Stimulated activated CD8-positive, alpha-beta memory T cell treated with anti-CD3 and anti-CD28 coated beads, Interleukin-4, amount 100 ng/mL, for 1 hour (primary cell): ENCODE measurements at regions not wholly inside any gene's neighbourhood (a gene's known extent, or its start where the extent isn't known, plus 50 kb on each side); places are given as distances from the start of the nearest gene placed in this dataset.
"Not testable (repeated sequence)": the region's sequence is repeated elsewhere in the genome, so short reads cannot be mapped to it uniquely, and the experiment has no call there.

ENCODE experiments used
- DNase-seq, 2 donors: peaks; one replicate each; pipeline ENCODE4 v3.0.0-alpha.2; 2020; ENCODE audit warnings: low read depth in 2 of 2, low spot score in 1 of 2

- DNase-seq = peak in 1 of 2 donors; percentile 14
These were observed 81.8 kb upstream of the FAM204A start for GRCh38 chr10:118423800-118424442.

GRCh38 chr10:118422241-118422640, 80.1 kb upstream of the FAM204A start:
- no peak for DNase-seq

GRCh38 chr10:118420049-118420448, 77.9 kb upstream of the FAM204A start:
- not testable (repeated sequence) for DNase-seq

- DNase-seq = no peak
These were observed 70.8 kb upstream of the FAM204A start for GRCh38 chr10:118412932-118413331.

- no peak for DNase-seq
These were observed 70.1 kb upstream of the FAM204A start for GRCh38 chr10:118412132-118412760.

- no peak for DNase-seq
These were observed 67.2 kb upstream of the FAM204A start for GRCh38 chr10:118409295-118409694.

- no peak for DNase-seq
These were observed 66.1 kb upstream of the FAM204A start for GRCh38 chr10:118408181-118408580.

GRCh38 chr10:118407777-118408176, 65.7 kb upstream of the FAM204A start:
- no peak for DNase-seq

- DNase-seq = no peak
These were observed 64.9 kb upstream of the FAM204A start for GRCh38 chr10:118407026-118407425.

- DNase-seq = no peak
These were observed 63.8 kb upstream of the FAM204A start for GRCh38 chr10:118405928-118406327.

- DNase-seq = no peak
These were observed 61.8 kb upstream of the FAM204A start for GRCh38 chr10:118403967-118404366.

- no peak for DNase-seq
These were observed 59.6 kb upstream of the FAM204A start for GRCh38 chr10:118401708-118402193.

- no peak for DNase-seq
These were observed 55.3 kb upstream of the FAM204A start for GRCh38 chr10:118397391-118397790.

GRCh38 chr10:118395947-118396346, 53.8 kb upstream of the FAM204A start:
- no peak for DNase-seq

GRCh38 chr10:118394301-118395200, 52.4 kb upstream of the FAM204A start:
- DNase-seq = no peak

GRCh38 chr10:118392761-118393160, 50.6 kb upstream of the FAM204A start:
- DNase-seq = no peak
